ENCODE measurements at regions not wholly inside any gene's neighbourhood (a gene's known extent, or its start where the extent isn't known, plus 50 kb on each side); places are given as distances from the start of the nearest gene placed in this dataset.

DNA sequence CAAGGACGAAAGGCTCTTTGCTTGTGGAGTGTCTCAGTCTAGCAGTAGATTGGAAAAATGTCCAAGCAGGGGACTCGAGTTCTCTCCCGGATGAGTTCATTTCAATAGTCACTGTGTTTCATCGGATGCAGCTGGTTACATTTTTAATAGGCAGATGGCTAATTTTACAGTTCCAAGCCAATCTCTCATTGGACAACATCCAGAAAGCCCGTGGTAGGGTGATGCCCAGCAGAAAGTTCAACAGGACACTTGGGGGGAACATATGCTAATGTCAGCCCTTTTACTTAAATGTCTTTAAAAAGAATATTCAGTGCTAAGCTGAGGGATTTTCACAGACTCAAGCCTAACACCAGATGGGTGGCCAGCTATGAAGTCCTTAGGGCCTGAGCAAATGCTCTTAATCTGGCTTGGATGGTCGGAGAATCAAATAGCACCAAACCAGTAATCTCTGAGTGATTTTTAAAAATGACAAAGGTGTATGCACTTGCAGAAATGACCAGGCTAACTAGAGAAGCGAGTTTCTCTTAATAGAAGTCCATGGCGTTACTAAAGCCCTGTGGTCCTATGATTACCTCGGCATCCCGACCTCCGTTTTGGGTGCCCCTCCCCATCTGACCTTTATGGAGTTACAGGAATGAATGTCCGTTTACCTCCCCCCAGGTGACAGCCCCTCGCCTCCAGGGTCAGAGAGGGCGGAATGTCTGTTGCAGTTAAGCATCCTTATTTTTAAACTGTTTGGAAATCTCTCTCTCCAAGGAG is 289.2 kb upstream of the SALL1 start:
- TF ChIP-seq ZFP30 (CRISPR knock-in tag; IDR thresholded peaks at IDR 0.05) (no peak), SNAI2 (CRISPR knock-in tag; IDR thresholded peaks at IDR 0.05) (no peak), TOX (CRISPR knock-in tag; IDR thresholded peaks at IDR 0.05; ENCODE audit: borderline replicate concordance) (no peak), ZNF70 (CRISPR knock-in tag; IDR thresholded peaks at IDR 0.05) (no peak), BACH2 (CRISPR knock-in tag; IDR thresholded peaks at IDR 0.05; ENCODE audit: borderline replicate concordance) (no peak)
- TF ChIP-seq, protein P1, sequence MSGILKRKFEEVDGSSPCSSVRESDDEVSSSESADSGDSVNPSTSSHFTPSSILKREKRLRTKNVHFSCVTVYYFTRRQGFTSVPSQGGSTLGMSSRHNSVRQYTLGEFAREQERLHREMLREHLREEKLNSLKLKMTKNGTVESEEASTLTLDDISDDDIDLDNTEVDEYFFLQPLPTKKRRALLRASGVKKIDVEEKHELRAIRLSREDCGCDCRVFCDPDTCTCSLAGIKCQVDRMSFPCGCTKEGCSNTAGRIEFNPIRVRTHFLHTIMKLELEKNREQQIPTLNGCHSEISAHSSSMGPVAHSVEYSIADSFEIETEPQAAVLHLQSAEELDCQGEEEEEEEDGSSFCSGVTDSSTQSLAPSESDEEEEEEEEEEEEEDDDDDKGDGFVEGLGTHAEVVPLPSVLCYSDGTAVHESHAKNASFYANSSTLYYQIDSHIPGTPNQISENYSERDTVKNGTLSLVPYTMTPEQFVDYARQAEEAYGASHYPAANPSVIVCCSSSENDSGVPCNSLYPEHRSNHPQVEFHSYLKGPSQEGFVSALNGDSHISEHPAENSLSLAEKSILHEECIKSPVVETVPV (CRISPR knock-in tag; IDR thresholded peaks at IDR 0.05), result no peak
- no peak for ATAC-seq

DNA sequence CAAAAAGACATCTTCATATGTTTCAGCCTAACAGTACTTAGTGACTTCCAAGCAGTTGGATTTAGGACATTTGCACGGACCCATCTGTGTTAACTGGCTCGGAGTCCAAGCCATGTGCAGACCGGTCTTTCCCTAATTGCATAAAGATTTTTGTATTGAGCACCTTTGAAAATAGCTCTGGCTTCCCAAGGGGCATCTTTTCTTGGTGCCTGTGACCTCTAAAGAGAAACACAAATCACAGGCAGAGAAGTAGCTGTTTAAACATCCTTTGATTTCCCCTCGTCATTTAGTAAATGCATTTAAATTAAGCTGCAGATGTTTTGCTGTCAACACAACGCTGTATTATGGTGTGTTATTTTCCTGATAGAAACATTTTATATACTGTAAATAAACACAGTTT is 288.2 kb upstream of the SALL1 start:
- TF ChIP-seq, protein P2, sequence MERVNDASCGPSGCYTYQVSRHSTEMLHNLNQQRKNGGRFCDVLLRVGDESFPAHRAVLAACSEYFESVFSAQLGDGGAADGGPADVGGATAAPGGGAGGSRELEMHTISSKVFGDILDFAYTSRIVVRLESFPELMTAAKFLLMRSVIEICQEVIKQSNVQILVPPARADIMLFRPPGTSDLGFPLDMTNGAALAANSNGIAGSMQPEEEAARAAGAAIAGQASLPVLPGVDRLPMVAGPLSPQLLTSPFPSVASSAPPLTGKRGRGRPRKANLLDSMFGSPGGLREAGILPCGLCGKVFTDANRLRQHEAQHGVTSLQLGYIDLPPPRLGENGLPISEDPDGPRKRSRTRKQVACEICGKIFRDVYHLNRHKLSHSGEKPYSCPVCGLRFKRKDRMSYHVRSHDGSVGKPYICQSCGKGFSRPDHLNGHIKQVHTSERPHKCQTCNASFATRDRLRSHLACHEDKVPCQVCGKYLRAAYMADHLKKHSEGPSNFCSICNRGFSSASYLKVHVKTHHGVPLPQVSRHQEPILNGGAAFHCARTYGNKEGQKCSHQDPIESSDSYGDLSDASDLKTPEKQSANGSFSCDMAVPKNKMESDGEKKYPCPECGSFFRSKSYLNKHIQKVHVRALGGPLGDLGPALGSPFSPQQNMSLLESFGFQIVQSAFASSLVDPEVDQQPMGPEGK (CRISPR knock-in tag; IDR thresholded peaks at IDR 0.05; ENCODE audit: borderline replicate concordance), result no peak
- TF ChIP-seq SNAI2 (CRISPR knock-in tag; IDR thresholded peaks at IDR 0.05), result no peak
- TF ChIP-seq ZNF565 (CRISPR knock-in tag; conservative IDR thresholded peaks at IDR 0.05; ENCODE audit: low read depth), result no peak
- TF ChIP-seq ZC3H10 (CRISPR knock-in tag; IDR thresholded peaks at IDR 0.05), result no peak
- no peak for TF ChIP-seq GLIS3 (CRISPR knock-in tag; IDR thresholded peaks at IDR 0.05)
- TF ChIP-seq, protein P3, sequence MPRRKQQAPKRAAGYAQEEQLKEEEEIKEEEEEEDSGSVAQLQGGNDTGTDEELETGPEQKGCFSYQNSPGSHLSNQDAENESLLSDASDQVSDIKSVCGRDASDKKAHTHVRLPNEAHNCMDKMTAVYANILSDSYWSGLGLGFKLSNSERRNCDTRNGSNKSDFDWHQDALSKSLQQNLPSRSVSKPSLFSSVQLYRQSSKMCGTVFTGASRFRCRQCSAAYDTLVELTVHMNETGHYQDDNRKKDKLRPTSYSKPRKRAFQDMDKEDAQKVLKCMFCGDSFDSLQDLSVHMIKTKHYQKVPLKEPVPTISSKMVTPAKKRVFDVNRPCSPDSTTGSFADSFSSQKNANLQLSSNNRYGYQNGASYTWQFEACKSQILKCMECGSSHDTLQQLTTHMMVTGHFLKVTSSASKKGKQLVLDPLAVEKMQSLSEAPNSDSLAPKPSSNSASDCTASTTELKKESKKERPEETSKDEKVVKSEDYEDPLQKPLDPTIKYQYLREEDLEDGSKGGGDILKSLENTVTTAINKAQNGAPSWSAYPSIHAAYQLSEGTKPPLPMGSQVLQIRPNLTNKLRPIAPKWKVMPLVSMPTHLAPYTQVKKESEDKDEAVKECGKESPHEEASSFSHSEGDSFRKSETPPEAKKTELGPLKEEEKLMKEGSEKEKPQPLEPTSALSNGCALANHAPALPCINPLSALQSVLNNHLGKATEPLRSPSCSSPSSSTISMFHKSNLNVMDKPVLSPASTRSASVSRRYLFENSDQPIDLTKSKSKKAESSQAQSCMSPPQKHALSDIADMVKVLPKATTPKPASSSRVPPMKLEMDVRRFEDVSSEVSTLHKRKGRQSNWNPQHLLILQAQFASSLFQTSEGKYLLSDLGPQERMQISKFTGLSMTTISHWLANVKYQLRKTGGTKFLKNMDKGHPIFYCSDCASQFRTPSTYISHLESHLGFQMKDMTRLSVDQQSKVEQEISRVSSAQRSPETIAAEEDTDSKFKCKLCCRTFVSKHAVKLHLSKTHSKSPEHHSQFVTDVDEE (CRISPR knock-in tag; IDR thresholded peaks at IDR 0.05), result no peak
- TF ChIP-seq ZFP30 (CRISPR knock-in tag; IDR thresholded peaks at IDR 0.05), result no peak
- TF ChIP-seq ARNTL (CRISPR knock-in tag; IDR thresholded peaks at IDR 0.05; ENCODE audit: borderline replicate concordance, low read depth), result no peak
- TF ChIP-seq TOX (CRISPR knock-in tag; IDR thresholded peaks at IDR 0.05; ENCODE audit: borderline replicate concordance), result no peak
- no peak for TF ChIP-seq ZNF70 (CRISPR knock-in tag; IDR thresholded peaks at IDR 0.05)
- TF ChIP-seq, protein P4, sequence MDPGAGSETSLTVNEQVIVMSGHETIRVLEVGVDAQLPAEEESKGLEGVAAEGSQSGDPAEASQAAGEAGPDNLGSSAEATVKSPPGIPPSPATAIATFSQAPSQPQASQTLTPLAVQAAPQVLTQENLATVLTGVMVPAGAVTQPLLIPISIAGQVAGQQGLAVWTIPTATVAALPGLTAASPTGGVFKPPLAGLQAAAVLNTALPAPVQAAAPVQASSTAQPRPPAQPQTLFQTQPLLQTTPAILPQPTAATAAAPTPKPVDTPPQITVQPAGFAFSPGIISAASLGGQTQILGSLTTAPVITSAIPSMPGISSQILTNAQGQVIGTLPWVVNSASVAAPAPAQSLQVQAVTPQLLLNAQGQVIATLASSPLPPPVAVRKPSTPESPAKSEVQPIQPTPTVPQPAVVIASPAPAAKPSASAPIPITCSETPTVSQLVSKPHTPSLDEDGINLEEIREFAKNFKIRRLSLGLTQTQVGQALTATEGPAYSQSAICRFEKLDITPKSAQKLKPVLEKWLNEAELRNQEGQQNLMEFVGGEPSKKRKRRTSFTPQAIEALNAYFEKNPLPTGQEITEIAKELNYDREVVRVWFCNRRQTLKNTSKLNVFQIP (CRISPR knock-in tag; IDR thresholded peaks at IDR 0.05; ENCODE audit: borderline replicate concordance, low read depth), result no peak
- no peak for TF ChIP-seq ESRRG (CRISPR knock-in tag; IDR thresholded peaks at IDR 0.05)
- TF ChIP-seq BACH2 (CRISPR knock-in tag; IDR thresholded peaks at IDR 0.05; ENCODE audit: borderline replicate concordance), result no peak
- TF ChIP-seq, protein P5, sequence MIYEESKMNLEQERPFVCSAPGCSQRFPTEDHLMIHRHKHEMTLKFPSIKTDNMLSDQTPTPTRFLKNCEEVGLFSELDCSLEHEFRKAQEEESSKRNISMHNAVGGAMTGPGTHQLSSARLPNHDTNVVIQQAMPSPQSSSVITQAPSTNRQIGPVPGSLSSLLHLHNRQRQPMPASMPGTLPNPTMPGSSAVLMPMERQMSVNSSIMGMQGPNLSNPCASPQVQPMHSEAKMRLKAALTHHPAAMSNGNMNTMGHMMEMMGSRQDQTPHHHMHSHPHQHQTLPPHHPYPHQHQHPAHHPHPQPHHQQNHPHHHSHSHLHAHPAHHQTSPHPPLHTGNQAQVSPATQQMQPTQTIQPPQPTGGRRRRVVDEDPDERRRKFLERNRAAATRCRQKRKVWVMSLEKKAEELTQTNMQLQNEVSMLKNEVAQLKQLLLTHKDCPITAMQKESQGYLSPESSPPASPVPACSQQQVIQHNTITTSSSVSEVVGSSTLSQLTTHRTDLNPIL (CRISPR knock-in tag; IDR thresholded peaks at IDR 0.05; ENCODE audit: low read depth), result no peak
- no peak for TF ChIP-seq ISL1 (CRISPR knock-in tag; IDR thresholded peaks at IDR 0.05)
- no peak for TF ChIP-seq RARB (CRISPR knock-in tag; IDR thresholded peaks at IDR 0.05)
- TF ChIP-seq ZFP3 (CRISPR knock-in tag; IDR thresholded peaks at IDR 0.05), result no peak
- no peak for TF ChIP-seq TCF4 (CRISPR knock-in tag; IDR thresholded peaks at IDR 0.05; ENCODE audit: borderline replicate concordance)
- TF ChIP-seq ZNF8 (CRISPR knock-in tag; IDR thresholded peaks at IDR 0.05), result no peak
- ATAC-seq, result no peak

DNA sequence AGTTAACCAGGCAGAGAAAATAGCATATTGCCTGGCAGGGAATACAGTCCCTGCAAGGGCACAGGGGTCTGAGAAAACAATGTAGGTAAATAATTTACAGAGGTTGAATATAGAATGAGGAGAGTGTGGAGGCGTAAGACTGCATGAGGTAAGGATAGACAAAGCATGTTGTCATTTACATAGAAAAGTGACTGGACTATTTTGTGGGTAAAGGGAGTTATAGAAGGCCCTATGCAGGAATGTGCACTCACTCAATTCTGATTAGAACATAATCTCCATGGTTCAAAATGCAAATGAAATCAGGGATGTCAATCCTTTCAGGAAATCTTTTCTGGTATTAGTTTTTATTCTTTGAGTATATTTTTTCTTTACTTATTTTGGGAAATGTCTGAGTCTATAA is 285.7 kb upstream of the SALL1 start:
- ATAC-seq, result no peak
- TF ChIP-seq RARB (CRISPR knock-in tag; IDR thresholded peaks at IDR 0.05) (no peak), ISL1 (CRISPR knock-in tag; IDR thresholded peaks at IDR 0.05) (no peak), ZC3H10 (CRISPR knock-in tag; IDR thresholded peaks at IDR 0.05) (no peak), ZNF565 (CRISPR knock-in tag; conservative IDR thresholded peaks at IDR 0.05; ENCODE audit: low read depth) (no peak), BACH2 (CRISPR knock-in tag; IDR thresholded peaks at IDR 0.05; ENCODE audit: borderline replicate concordance) (no peak), GLIS3 (CRISPR knock-in tag; IDR thresholded peaks at IDR 0.05) (no peak)
- TF ChIP-seq, protein P1 (CRISPR knock-in tag; IDR thresholded peaks at IDR 0.05), result no peak
- TF ChIP-seq, protein P4 (CRISPR knock-in tag; IDR thresholded peaks at IDR 0.05; ENCODE audit: borderline replicate concordance, low read depth), result no peak
